H9 (cell line): ENCODE measurements at regions not wholly inside any gene's neighbourhood (a gene's known extent, or its start where the extent isn't known, plus 50 kb on each side); places are given as distances from the start of the nearest gene placed in this dataset.

ENCODE experiments used
- DNase-seq: peaks from one replicate; pipeline ENCODE4 v3.0.0-alpha.2; 2017
- H2AFZ ChIP-seq: one replicate; pipeline ENCODE4 v1.6.1; 2013; ENCODE audit warnings: mild to moderate bottlenecking, low read length, control low read depth, moderate library complexity
- H2AK5ac ChIP-seq: 2 replicates; pipeline ENCODE4 v1.6.1; 2013; ENCODE audit warnings: low read length, control low read depth, mixed read lengths; ENCODE audit not compliant: insufficient read length
- H2BK120ac ChIP-seq: one replicate; pipeline ENCODE4 v1.6.1; 2013; ENCODE audit warnings: low read depth, mild to moderate bottlenecking, low read length, control low read depth, inconsistent platforms; ENCODE audit not compliant: poor library complexity, severe bottlenecking
- H2BK12ac ChIP-seq: 2 replicates; pipeline ENCODE4 v1.6.1; 2013; ENCODE audit warnings: low read length, control low read depth, mixed read lengths, low read depth; ENCODE audit not compliant: insufficient read length
- H2BK15ac ChIP-seq: 2 replicates; pipeline ENCODE4 v1.6.1; 2013; ENCODE audit warnings: low read depth, low read length, control low read depth
- H2BK20ac ChIP-seq: one replicate; pipeline ENCODE4 v1.6.1; 2013; ENCODE audit warnings: low read depth, mild to moderate bottlenecking, low read length, control low read depth, inconsistent platforms; ENCODE audit not compliant: poor library complexity, severe bottlenecking
- H2BK5ac ChIP-seq: 2 replicates; pipeline ENCODE4 v1.6.1; 2013; ENCODE audit warnings: low read length, control low read depth, mixed read lengths; ENCODE audit not compliant: insufficient read length
- H3K14ac ChIP-seq: 2 replicates; pipeline ENCODE4 v1.6.1; 2013; ENCODE audit warnings: low read length, control low read depth; ENCODE audit not compliant: insufficient read depth
- H3K18ac ChIP-seq: 2 replicates; pipeline ENCODE4 v1.6.1; 2013; ENCODE audit warnings: low read depth, mild to moderate bottlenecking, mixed read lengths, low read length, control low read depth; ENCODE audit not compliant: insufficient read length
- H3K23ac ChIP-seq: 2 replicates; pipeline ENCODE4 v1.6.1; 2013; ENCODE audit warnings: low read length, control low read depth, mixed read lengths, low read depth; ENCODE audit not compliant: insufficient read length
- H3K23me2 ChIP-seq: 2 replicates; pipeline ENCODE4 v1.6.1; 2013; ENCODE audit warnings: low read depth, mild to moderate bottlenecking, mixed read lengths, low read length, control low read depth; ENCODE audit not compliant: insufficient read length, poor library complexity, severe bottlenecking
- H3K27ac ChIP-seq: 2 replicates; pipeline ENCODE4 v1.5.1; 2013; ENCODE audit warnings: low read length, control low read depth, mixed read lengths, low read depth; ENCODE audit not compliant: insufficient read length
- H3K27me3 ChIP-seq: 2 replicates; pipeline ENCODE4 v1.6.1; 2013; ENCODE audit warnings: low read length, control low read depth, inconsistent platforms; ENCODE audit not compliant: insufficient read depth
- H3K4ac ChIP-seq: 2 replicates; pipeline ENCODE4 v1.6.1; 2013; ENCODE audit warnings: low read depth, mild to moderate bottlenecking, control low read depth, inconsistent platforms, low read length, moderate library complexity
- H3K4me1 ChIP-seq: 2 replicates; pipeline ENCODE4 v1.6.1; 2013; ENCODE audit warnings: low read length, control low read depth, inconsistent platforms; ENCODE audit not compliant: insufficient read depth
- H3K4me2 ChIP-seq: 2 replicates; pipeline ENCODE4 v1.6.1; 2013; ENCODE audit warnings: low read length, control low read depth, mixed read lengths; ENCODE audit not compliant: insufficient read length, insufficient read depth
- H3K56ac ChIP-seq: 2 replicates; pipeline ENCODE4 v1.6.1; 2013; ENCODE audit warnings: low read depth, mild to moderate bottlenecking, mixed read lengths, low read length, control low read depth; ENCODE audit not compliant: insufficient read length
- H3K79me1 ChIP-seq: 2 replicates; pipeline ENCODE4 v1.6.1; 2013; ENCODE audit warnings: low read depth, mild to moderate bottlenecking, moderate library complexity, low read length, control low read depth, inconsistent platforms; ENCODE audit not compliant: insufficient read depth, poor library complexity, severe bottlenecking
- H3K79me2 ChIP-seq: 2 replicates; pipeline ENCODE4 v1.6.1; 2013; ENCODE audit warnings: low read length, control low read depth, inconsistent platforms; ENCODE audit not compliant: insufficient read depth
- H3K9ac ChIP-seq: 2 replicates; pipeline ENCODE4 v1.6.1; 2013; ENCODE audit warnings: low read length, control low read depth, mixed read lengths; ENCODE audit not compliant: insufficient read length; ENCODE audit errors: extremely low read depth
- H3K9me3 ChIP-seq: one replicate; pipeline ENCODE4 v1.6.1; 2013; ENCODE audit warnings: low read depth, low read length, inconsistent platforms; ENCODE audit not compliant: control insufficient read depth
- H3T11ph ChIP-seq: one replicate; pipeline ENCODE4 v1.6.1; 2013; ENCODE audit warnings: mild to moderate bottlenecking, low read length, control low read depth, inconsistent platforms
- H4K20me1 ChIP-seq: one replicate; pipeline ENCODE4 v1.6.1; 2013; ENCODE audit not compliant: control insufficient read depth, insufficient read length, insufficient read depth
- H4K5ac ChIP-seq: 2 replicates; pipeline ENCODE4 v1.6.1; 2013; ENCODE audit warnings: low read depth, mild to moderate bottlenecking, mixed read lengths, low read length, control low read depth; ENCODE audit not compliant: insufficient read length
- H4K8ac ChIP-seq: replicated peaks from 2 replicates; pipeline ENCODE4 v1.6.1; 2013; ENCODE audit warnings: low read length, control low read depth, mixed read lengths, low read depth; ENCODE audit not compliant: insufficient read length
- H4K91ac ChIP-seq: 2 replicates; pipeline ENCODE4 v1.6.1; 2013; ENCODE audit warnings: low read depth, mild to moderate bottlenecking, moderate library complexity, mixed read lengths, low read length, control low read depth; ENCODE audit not compliant: insufficient read length
- H3K27ac Mint-ChIP-seq, 3 experiments: 2 replicates in 2 of 3; 3 replicates in 1 of 3; pipeline ENCODE4 v1.8.0; 2020 to 2021; ENCODE audit warnings: mixed read lengths in 3 of 3, mild to moderate bottlenecking in 1 of 3, moderate library complexity in 1 of 3
- H3K27me3 Mint-ChIP-seq: 2 replicates; pipeline ENCODE4 v1.8.0; 2021; ENCODE audit warnings: low read depth, mild to moderate bottlenecking, moderate library complexity, mixed read lengths
- H3K36me3 Mint-ChIP-seq, 3 experiments: 2 replicates in 2 of 3; 3 replicates in 1 of 3; pipeline ENCODE4 v1.8.0; 2020 to 2021; ENCODE audit warnings: low read depth in 3 of 3, mixed read lengths in 3 of 3; ENCODE audit not compliant: insufficient read depth in 1 of 3
- H3K4me1 Mint-ChIP-seq, 2 experiments: 2 replicates each; pipeline ENCODE4 v1.8.0; 2020; ENCODE audit warnings: mixed read lengths in 2 of 2
- H3K4me3 Mint-ChIP-seq, 2 experiments: 2 replicates in 1 of 2; 3 replicates in 1 of 2; pipeline ENCODE4 v1.8.0; 2020 to 2021; ENCODE audit warnings: mild to moderate bottlenecking in 2 of 2, mixed read lengths in 2 of 2, moderate library complexity in 1 of 2
- H3K9me3 Mint-ChIP-seq, 2 experiments: 2 replicates in 1 of 2; 3 replicates in 1 of 2; pipeline ENCODE4 v1.8.0; 2020; ENCODE audit warnings: mild to moderate bottlenecking in 2 of 2, mixed read lengths in 2 of 2, moderate library complexity in 1 of 2
- CTCF ChIP-seq: fragments of 200-600 bp; sonication (generic); conservative IDR thresholded peaks from 3 replicates; pipeline ENCODE4 v1.8.0; 2021; ENCODE audit warnings: antibody characterized with exemption, mild to moderate bottlenecking
- WGBS: extraction: QIAGEN DNeasy Blood & Tissue Kit; methylation state at CpG from one replicate; pipeline ENCODE4 v1.1.7; 2013; ENCODE audit warnings: missing lambda C conversion rate, low lambda C conversion rate, mixed read lengths; ENCODE audit not compliant: insufficient read length; ENCODE audit errors: extremely low coverage; 5-methylcytosine and 5-hydroxymethylcytosine counted together

GRCh38 chr12:91620992-91621391 is 438.4 kb upstream of the DCN start:
- Histone ChIP-seq H2BK20ac (no peak overlapping the region), H3K9ac (no peak overlapping the region), H3T11ph (no peak overlapping the region), H2BK12ac (no peak overlapping the region), H4K20me1 (no peaks in the 10 kb centered on the region), H4K8ac (no peak overlapping the region), H2BK5ac (no peak overlapping the region), H3K79me2 (no peaks in the 10 kb centered on the region), H3K4me2 (no peak overlapping the region), H3K14ac (no peak overlapping the region), H3K27ac (no peak overlapping the region), H2BK15ac (no peak overlapping the region), H3K4ac (no peak overlapping the region), H4K5ac (no peak overlapping the region), H2BK120ac (no peak overlapping the region), H3K27me3 (no peaks in the 10 kb centered on the region), H3K4me1 (no peaks in the 10 kb centered on the region), H3K23me2 (no peaks in the 10 kb centered on the region), H3K23ac (no peak overlapping the region), H3K56ac (no peak overlapping the region), H2AFZ (peak overlapping the region; percentile 17), H3K79me1 (no peaks in the 10 kb centered on the region), H3K9me3 (no peaks in the 10 kb centered on the region), H2AK5ac (no peak overlapping the region), H4K91ac (no peak overlapping the region), H3K18ac (no peak overlapping the region)
- H3K27me3 Mint-ChIP-seq: no peaks in the 10 kb centered on the region
- DNase-seq: no peak
- H3K9me3 Mint-ChIP-seq: peaks cover 2 to 4% of the 10 kb centered on the region in 2 experiments
- TF ChIP-seq CTCF: no peak
- 0 out of 7 replicates have a peak overlapping the region, but pooled peaks of 1 of the 3 experiments have one; percentile 18 for H3K27ac Mint-ChIP-seq
- H3K4me3 Mint-ChIP-seq: no peak overlapping the region
- peaks cover 2 to 6% of the 10 kb centered on the region in 2 experiments; a peak in 2 of 4 replicates for H3K4me1 Mint-ChIP-seq
- no CpG with 5 or more reads among the region's 9 CpGs for WGBS
- H3K36me3 Mint-ChIP-seq: peaks cover 2 to 3% (median 3%) of the 10 kb centered on the region in 3 experiments; a peak in 5 of 7 replicates
